NCI-H2196 treated with DMSO at 0.1 percent for 48 hours (cell line): ENCODE measurements at regions not wholly inside any gene's neighbourhood (a gene's known extent, or its start where the extent isn't known, plus 50 kb on each side); places are given as distances from the start of the nearest gene placed in this dataset.
"Not testable (repeated sequence)": the region's sequence is repeated elsewhere in the genome, so short reads cannot be mapped to it uniquely, and the experiment has no call there.

Experiments used
- DNase-seq: peaks from one replicate; lab custom pipeline; 2025; ENCODE audit not compliant: unreplicated experiment; lab: John Stamatoyannopoulos, UW

- DNase-seq = not testable (repeated sequence)
Measured at GRCh38 chr10:29363930-29364329, 75.1 kb downstream of the LYZL1 start.

- DNase-seq = not testable (repeated sequence)
Measured at GRCh38 chr10:29366206-29366605, 77.3 kb downstream of the LYZL1 start.

- DNase-seq = no peak
Measured at GRCh38 chr10:29369419-29369818, 80.5 kb downstream of the LYZL1 start.

DNA sequence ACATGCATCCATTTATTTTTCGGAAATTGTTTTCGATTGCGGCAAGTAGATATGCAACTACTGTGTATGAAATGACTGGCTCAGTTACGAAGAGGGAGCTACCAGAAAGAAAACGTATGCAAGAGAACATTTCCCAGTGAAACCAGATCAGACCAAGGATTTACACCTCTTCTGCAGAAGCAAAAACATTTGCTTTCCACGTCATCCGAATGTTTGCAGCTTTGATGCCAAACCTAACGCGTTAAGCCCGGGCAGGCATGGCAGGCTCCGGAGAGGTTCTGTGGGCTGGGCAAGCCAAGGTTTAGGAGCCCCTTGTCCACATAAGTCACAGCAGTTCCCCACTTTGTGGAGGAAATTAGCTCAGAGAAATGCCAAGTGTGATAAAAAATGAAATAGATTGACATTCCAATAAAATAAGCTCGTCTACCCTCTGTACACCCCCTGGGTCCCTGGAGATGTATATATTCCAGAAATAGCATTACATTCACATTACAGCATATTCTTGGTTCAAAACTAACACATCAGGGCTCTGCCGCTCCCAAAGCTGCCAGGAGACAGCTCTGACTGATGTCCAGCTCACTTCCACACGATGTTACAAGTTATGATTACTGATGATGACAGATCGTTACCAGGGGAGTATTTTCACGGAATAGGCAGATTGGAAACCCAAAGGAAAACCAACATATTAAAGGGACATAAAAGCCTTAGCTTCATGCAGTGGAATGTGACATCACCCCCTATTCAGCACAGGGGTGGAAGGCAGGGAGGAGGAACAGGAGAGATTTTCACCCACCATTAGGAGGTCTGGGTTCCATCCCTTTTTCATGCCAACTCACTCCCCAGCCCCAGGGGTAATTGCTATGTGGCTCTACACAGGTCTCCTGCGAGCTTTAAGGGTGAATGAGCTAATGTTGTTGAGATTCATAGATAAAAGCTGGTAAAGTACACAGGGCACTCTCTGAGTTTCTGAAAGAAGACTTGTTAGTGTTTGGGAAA is 81.5 kb downstream of the LYZL1 start:
- DNase-seq = no peak

GRCh38 chr10:29372920-29373319 is 84.0 kb downstream of the LYZL1 start:
- no peak for DNase-seq

DNA sequence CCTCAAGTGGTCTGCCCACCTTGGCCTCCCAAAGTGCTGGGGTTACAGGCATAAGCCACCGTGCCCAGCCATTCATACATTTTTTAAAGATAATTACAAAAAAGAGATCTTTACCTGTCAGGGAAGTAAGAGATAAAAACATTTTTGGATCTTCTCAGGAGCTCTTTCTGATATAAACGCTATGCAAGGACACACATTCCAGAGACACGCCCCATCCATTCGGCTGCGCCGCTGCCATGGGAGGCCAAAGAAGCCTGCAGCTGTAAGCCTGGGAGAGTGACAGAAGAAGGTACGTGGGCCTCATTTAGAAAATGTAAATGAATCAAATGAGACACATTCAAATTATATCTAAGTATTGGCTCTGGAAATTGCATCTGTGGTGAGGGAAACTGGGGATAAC is 85.3 kb downstream of the LYZL1 start:
- no peak for DNase-seq

DNA sequence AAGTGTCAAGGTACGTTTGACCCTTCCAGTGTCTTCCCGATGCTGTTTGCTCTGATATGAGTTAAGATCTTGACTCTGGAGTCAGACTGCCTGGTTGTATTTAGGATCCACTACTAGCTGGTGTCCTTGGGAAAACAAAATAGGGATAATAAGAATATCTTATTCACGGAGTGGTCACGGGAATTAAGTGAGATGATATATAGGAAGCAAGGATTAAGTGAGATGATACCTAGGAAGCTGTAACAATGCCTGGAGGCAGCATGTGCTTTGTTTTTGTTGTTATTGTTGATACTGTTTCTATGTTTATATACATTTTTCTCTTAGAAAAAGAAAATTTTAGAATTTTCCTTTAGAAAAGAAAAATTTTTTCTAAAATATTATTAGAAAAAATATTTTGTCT is 87.0 kb downstream of the LYZL1 start:
- DNase-seq = no peak

DNA sequence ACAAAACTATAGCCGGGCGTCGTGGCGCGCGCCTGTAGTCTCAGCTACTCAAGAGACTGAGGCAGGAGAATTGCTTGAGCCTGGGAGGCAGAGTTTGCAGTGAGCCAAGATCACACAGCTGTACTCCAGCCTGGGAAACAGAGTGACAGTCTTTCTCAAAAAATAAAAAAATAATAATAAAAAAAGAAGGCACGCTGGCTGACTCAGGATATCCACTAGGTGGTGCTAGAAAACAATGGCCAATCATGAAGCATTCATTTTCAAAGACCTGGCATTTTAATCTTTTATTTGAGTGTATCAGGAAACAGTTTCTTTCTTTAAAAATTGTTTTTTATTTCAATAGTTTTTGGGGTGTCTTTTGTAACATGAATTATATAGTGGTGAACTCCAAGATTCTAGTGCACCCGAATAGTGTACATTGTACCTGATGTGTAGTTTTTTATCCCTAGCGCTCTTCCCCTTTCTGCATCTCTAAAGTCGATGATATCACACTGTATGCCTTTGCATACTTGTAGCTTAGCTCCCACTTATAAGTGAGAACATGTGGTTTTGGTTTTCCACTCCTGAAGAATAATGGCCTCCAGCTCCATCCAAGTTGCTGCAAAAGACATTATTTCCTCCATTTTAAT is 88.6 kb downstream of the LYZL1 start:
- no peak for DNase-seq

DNA sequence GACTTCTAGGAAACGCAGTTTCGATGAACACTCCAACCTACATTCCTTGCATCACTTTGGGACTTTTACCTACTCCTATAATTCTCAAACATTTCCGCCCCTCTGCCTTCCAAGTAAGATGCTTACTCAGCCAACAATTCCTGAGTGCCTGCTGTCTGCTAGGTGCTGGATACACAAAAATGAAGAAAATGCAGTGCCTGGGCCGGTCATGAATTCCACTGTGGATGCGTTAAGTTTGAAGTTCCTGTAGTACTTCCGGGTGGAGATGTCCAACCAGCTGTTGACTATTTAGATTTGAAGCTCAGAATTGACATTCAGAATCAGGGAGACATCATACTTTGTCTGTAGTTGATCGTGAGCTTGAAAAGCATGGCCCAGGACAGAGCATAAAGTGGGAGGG is 89.2 kb downstream of the LYZL1 start:
- DNase-seq = no peak

- no peak for DNase-seq
Measured at GRCh38 chr10:29379208-29379607, 90.3 kb downstream of the LYZL1 start.

DNA sequence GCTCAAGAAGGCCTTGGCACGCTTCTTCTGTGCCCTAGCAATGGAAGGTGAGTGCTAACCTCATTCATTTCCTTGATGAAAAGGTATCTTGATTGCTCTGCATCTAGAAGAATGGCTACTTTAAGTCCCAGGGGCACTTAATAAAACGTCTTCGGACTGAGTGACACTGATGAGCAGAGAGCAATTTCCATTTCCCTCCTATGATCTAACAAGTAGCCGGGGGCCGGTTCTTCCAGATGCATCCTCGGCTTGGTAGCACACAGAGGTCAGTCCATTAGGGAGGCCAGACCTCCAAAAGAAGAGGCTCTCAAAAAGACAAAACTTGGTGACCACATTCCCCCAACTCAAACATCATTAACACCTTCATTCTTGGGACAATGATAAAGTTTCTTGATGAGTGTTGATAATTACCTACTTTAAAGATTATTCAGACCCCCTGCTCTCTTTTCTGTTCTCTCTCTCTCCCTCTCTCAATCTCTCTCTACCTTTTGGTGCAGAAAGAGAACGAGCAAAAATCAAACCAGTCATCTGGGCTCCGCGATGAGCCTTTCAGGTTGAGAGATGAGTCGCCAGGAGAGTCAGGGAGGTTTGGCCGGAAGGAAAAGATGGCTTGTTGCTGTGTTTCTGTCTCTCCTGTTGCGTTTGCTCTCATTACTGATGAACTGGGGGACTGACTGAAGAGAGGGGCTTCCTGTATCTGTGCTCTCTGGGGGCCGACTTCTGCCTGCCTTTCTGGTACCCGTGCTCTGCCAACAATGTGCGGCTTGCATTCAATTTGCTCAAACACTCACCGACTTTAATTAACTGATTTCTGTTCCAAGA is 91.1 kb downstream of the LYZL1 start:
- DNase-seq = not testable (repeated sequence)

DNA sequence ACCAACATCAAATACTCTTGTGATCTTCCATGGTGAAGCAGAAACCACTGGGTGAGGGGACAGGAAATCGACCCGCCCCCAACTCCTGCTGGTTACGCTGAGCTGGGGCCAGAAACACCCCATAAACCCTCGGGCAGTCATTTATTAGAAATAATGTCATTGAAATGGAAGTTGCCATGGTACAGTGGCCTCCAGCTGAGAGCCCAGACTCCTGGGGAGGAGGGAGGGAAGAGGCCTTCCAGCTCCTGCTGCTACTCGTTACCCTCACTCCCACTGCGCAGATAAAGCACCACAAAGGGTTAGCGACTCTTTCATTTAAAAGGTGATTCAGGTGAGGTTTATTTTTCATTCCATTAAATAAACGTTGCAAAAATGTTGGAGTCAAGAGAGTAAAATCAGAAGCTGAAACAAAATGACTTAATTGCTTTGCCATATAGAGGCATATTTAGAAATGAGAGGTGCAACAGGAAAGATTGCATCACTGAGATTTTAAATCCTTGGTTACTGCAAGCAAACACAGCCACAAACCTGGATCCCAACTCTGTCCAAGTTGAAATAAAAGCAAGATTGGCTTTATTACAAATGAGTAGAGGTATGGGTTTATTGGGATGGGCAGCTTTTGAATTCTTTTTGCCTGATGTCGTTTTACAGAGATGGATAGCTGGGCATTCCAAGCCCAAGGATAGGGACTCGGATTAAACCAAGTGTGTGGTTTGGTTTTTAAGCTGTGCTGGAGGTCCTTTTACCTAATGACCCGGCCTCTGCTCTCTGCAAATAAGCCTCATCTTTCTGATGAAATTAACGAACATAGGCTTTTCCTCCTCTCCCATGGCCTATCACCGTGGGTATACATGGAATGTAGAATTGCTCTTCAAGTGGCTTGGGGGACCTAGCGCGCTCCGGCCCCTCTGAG is 92.0 kb downstream of the LYZL1 start:
- DNase-seq = not testable (repeated sequence)

DNA sequence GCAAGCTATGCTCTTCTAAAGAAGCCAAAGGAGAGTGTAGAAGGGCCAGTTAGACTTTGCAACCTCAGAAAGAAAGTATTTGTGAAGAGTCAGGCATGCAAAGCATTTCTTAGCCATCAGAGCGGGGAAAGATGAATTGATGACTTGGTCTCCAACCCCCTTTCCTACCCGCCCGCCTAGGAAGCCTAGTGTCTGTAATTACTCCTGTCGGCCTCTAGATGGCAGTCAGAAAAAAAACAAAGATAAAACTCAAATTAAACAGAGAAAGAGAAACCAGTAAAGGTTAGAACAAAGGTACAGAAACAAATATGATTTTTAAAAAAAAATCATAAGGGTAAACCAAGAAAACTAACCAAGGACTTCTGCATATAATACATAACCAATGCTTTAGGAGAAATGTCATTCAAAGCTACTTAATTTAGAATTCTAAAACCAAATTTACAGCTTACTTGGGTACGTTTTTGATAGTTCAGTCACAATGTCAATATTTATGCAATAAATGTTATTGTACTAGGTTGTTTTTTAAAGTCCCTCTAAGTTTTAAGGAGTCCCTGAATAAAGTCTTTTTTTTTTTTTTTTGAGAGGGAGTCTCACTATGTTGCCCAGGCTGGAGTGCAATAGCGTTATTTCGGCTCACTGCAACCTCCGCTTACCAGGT is 97.6 kb downstream of the LYZL1 start:
- no peak for DNase-seq

DNA sequence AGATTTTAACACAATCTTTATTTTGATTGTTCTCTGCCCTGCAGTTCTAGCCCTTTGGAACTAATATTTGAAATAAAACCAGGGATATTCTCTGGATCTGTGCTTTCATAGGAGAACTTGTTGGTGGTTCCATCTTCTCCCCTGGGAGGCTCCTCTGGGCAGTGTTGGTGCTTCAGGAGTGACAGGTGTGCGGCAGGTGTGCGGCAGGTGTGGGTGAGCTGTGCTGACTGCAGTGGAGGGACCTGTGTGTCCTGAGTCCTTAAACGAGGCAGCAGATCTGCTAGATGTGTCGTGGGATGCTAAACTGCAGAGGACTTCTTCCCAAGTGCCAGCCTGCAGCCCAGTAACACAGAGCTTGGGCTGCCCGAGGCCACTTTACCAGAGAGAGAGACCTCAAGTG is 98.4 kb downstream of the LYZL1 start:
- DNase-seq = peak; percentile 1

DNA sequence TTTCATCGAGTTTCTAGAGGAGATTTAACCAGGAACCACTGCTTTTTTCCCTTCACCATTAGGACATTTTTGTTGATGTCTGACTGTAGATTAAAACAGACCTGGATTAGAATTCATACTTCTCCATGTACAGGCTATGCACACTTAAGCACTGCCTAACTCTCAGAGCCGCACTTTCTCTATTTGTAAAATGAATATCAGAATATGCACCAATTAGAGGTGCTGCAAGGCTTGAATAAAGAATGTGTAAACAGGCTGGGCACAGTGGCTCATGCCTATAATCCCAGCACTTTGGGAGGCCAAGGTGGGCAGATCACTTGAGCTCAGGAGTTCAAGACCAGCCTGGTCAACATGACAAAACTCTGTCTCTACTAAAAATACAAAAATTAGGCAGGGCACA is 99.2 kb downstream of the LYZL1 start:
- DNase-seq = not testable (repeated sequence)

DNA sequence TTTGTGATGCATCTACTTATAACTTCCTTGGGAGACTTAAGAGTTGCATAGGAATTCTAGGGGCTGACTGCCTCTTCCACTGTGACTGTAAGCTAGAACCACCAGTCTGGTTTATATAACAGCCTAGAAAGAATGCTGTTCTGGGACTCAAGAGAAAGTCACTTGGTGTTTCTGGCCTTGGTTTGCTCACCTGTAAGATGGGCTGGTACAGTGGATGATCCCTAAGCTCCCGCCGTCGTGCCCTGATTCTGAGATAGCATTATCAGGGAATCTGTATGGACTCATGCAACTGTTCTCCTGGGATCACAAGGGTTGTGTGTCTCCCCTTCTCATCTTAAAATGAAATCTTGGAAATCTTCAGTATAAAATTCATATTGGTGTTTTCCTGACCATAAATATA is 100.6 kb downstream of the LYZL1 start:
- no peak for DNase-seq

DNA sequence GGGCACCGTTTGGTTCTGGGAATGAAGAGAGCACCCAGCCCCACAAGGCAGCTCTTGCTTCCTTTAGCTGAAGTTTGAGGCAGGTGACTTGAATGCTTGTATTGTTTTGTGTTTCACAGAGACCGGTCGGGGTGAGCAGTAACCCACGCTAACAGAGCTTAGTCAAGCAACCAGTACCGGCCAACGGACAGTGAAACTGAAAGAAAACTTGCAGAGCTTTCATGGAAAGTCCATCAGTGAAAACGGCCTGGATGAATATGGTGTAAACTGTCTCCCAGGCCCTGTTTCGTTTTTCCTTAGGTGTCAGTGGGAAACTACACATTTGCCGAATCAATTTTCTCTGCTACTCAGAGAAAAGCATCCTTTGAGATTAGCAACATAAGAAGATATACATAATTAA is 101.1 kb downstream of the LYZL1 start:
- no peak for DNase-seq

DNA sequence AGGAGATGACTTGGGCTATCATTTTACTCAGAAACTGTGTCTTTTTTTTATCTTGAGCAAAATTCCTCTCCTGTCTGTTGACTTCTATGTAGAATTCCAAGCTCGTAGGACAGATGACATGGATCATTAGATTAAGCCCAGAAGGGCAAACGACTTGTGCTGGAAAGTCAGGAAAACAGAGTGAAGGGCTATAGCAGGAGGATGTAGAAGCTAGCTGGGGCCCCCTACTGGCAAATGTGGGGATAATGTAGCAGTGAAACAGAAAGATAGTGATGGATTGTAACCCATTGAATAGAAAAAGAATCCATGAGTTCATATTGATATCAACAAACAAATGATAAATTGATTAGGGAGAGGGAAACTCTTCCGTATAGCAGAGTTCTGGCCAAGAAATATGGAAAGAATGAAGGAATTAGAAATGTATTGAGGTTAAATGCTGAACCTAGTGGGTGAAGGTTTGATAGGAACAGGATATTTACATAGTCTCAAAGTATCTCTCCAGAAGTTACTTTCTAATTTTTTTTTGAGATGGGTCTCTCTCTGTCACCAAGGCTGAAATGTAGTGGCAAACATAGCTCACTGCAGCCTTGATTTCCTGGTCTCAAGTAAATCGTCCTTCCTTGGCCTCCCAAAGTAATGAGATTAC is 103.6 kb downstream of the LYZL1 start:
- DNase-seq = no peak

DNA sequence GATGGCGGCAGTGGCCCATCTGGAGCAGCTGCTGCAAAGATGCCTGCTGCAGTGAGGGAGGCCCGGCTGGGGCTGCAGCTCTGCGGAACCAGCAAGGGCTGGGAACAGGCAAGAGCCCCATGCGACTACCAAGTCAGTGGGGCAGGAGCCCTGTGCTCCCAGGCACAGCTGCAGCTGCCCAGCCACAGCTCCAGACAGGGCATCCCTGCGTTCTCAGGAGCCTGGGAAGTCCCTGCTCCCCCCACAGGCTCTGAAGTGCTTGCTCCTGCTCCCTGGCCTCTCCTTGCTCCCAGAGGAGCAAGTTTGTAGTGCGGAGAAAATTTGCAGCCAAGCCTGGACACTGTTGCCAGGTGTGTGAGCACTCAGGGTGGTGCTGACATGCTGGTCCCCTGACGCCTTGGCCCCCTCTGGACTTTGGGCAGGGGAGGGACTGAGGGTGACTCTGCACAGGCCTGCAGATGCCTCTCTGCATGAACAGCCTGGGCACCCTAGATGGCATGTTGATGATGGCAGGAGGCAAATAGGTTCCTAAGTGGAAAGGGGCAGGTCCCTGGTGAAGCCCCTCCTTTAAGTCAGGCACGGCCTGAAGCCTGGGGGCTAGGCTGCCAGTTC is 105.6 kb downstream of the LYZL1 start:
- DNase-seq = no peak
